Caco-2 (cell line): ENCODE measurements at regions not wholly inside any gene's neighbourhood (a gene's known extent, or its start where the extent isn't known, plus 50 kb on each side); places are given as distances from the start of the nearest gene placed in this dataset.

Experiments
- BruUV-seq: library from RNA; stranded (reverse); fragments of 400-500 nt; replicated peaks from 2 replicates; lab custom pipeline; 2021; lab: Mats Ljungman, UMichigan
- CTCF ChIA-PET: fragments of 300-600 bp; sonication (Branson Sonifier 250); formaldehyde crosslinking; loops from one replicate; lab custom pipeline; 2022; ENCODE audit warnings: antibody characterized with exemption; lab: Charles Lee
- POLR2A ChIA-PET: fragments of 300-600 bp; sonication (Branson Sonifier 250); formaldehyde crosslinking; loops from one replicate; lab custom pipeline; 2022; ENCODE audit warnings: antibody characterized with exemption; lab: Charles Lee
- DNase-seq, 2 experiments: peaks; one replicate each; pipeline versions ENCODE4 v3.0.0 to v3.0.0-alpha.2; 2020 to 2022
- H3K27me3 ChIP-seq: replicated peaks from 2 replicates; pipeline ENCODE4 v1.6.0; 2011; ENCODE audit warnings: low read length; ENCODE audit not compliant: control insufficient read depth, insufficient read depth
- H3K36me3 ChIP-seq: 2 replicates; pipeline ENCODE4 v1.5.1; 2011; ENCODE audit warnings: low read length; ENCODE audit not compliant: control insufficient read depth, insufficient read depth
- H3K4me1 ChIP-seq: fragments of 250-450 bp; sonication (Bioruptor Pico); 2 replicates; pipeline ENCODE4 v1.5.1; 2020; ENCODE audit warnings: mild to moderate bottlenecking
- H3K4me3 ChIP-seq: 2 replicates; pipeline ENCODE4 v1.5.1; 2011; ENCODE audit warnings: low read depth, mild to moderate bottlenecking, control low read depth, low read length
- H3K9me3 ChIP-seq: fragments of 250-450 bp; sonication (Bioruptor Pico); 2 replicates; pipeline ENCODE4 v1.5.1; 2020; ENCODE audit warnings: mild to moderate bottlenecking, moderate library complexity
- H3K27ac Mint-ChIP-seq: one replicate; pipeline ENCODE4 v1.8.0; 2022; ENCODE audit warnings: mixed read lengths; ENCODE audit not compliant: unreplicated experiment
- H3K27me3 Mint-ChIP-seq: one replicate; pipeline ENCODE4 v1.8.0; 2022; ENCODE audit warnings: mixed read lengths; ENCODE audit not compliant: insufficient read depth, unreplicated experiment
- H3K36me3 Mint-ChIP-seq: one replicate; pipeline ENCODE4 v1.8.0; 2022; ENCODE audit warnings: mild to moderate bottlenecking, mixed read lengths; ENCODE audit not compliant: insufficient read depth, unreplicated experiment
- H3K4me1 Mint-ChIP-seq: one replicate; pipeline ENCODE4 v1.8.0; 2022; ENCODE audit warnings: low read depth, mixed read lengths; ENCODE audit not compliant: unreplicated experiment
- H3K4me3 Mint-ChIP-seq: one replicate; pipeline ENCODE4 v1.8.0; 2022; ENCODE audit warnings: mild to moderate bottlenecking, moderate library complexity, mixed read lengths; ENCODE audit not compliant: unreplicated experiment
- H3K9me3 Mint-ChIP-seq: one replicate; pipeline ENCODE4 v1.8.0; 2022; ENCODE audit warnings: mixed read lengths; ENCODE audit not compliant: unreplicated experiment
- intact Hi-C: fragments of 100-400 bp; cut with micrococcal nuclease; formaldehyde crosslinking; loops from one replicate; pipeline ENCODE4 v1.10.0; 2022; ENCODE audit not compliant: unreplicated experiment
- TF ChIP-seq, protein P1 (sequence below), 2 experiments: fragments of 200-600 bp in 1 of 2; IDR thresholded peaks; 1 replicate in 1 of 2; 2 replicates in 1 of 2; pipeline versions ENCODE4 v1.5.1 to v1.8.0; 2011 to 2022; ENCODE audit warnings: antibody characterized with exemption in 1 of 2, control low read depth in 1 of 2, inconsistent platforms in 1 of 2, low read depth in 1 of 2, low read length in 1 of 2, mild to moderate bottlenecking in 1 of 2, moderate library complexity in 1 of 2; ENCODE audit not compliant: insufficient read depth in 1 of 2, severe bottlenecking in 1 of 2, unreplicated experiment in 1 of 2

GRCh38 chr6:121663292-121663810 is 227.9 kb downstream of the GJA1 start:
- CTCF ChIA-PET, result no interaction called here
- TF ChIP-seq, protein P1, sequence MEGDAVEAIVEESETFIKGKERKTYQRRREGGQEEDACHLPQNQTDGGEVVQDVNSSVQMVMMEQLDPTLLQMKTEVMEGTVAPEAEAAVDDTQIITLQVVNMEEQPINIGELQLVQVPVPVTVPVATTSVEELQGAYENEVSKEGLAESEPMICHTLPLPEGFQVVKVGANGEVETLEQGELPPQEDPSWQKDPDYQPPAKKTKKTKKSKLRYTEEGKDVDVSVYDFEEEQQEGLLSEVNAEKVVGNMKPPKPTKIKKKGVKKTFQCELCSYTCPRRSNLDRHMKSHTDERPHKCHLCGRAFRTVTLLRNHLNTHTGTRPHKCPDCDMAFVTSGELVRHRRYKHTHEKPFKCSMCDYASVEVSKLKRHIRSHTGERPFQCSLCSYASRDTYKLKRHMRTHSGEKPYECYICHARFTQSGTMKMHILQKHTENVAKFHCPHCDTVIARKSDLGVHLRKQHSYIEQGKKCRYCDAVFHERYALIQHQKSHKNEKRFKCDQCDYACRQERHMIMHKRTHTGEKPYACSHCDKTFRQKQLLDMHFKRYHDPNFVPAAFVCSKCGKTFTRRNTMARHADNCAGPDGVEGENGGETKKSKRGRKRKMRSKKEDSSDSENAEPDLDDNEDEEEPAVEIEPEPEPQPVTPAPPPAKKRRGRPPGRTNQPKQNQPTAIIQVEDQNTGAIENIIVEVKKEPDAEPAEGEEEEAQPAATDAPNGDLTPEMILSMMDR (IDR thresholded peaks at IDR 0.05; ENCODE audit: insufficient read depth in 1 of 2, low read depth in 1 of 2, low read length in 1 of 2, severe bottlenecking in 1 of 2, unreplicated experiment in 1 of 2), result no peak
- intact Hi-C loops, result no loop called here

DNA sequence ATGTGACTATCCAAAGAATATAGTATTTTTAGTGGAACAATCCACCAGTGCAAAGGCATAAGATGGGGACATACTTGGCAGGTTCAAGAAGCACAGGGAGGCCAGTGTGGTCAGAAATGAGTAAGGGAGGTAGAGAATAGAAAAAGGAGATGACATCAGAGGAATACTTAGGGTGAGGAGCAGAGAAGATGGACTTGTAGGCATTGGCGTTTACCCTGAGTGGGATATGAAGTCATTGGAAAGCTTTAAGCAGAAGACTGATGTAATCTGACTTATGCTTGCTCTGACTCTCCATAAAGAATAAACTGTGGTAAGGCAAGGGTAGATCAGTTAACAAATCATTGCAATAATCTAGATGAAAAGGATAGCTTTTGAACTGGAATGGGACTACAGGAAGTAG is 228.7 kb downstream of the GJA1 start:
- POLR2A ChIA-PET, result no interaction called here
- Histone ChIP-seq H3K4me3 (no peak overlapping the region), H3K4me1 (peaks cover 13% of the 10 kb centered on the region), H3K27me3 (no peaks in the 10 kb centered on the region), H3K9me3 (no peaks in the 10 kb centered on the region), H3K36me3 (no peaks in the 10 kb centered on the region)
- no TSS peak for BruUV-seq
- Mint-ChIP-seq H3K4me1 (peaks cover 17% of the 10 kb centered on the region), H3K27ac (no peak overlapping the region), H3K4me3 (no peak overlapping the region), H3K27me3 (no peaks in the 10 kb centered on the region), H3K36me3 (no peaks in the 10 kb centered on the region), H3K9me3 (peaks cover 14% of the 10 kb centered on the region)
- CTCF ChIA-PET, result no interaction called here
- DNase-seq, result no peak
- TF ChIP-seq, protein P1 (IDR thresholded peaks at IDR 0.05; ENCODE audit: insufficient read depth in 1 of 2, low read depth in 1 of 2, low read length in 1 of 2, severe bottlenecking in 1 of 2, unreplicated experiment in 1 of 2), result no peak
- intact Hi-C loops, result no loop called here

More at GRCh38 chr6:121663292-121663810, 227.9 kb downstream of the GJA1 start:
- Mint-ChIP-seq H3K36me3 (no peaks in the 10 kb centered on the region), H3K27me3 (no peaks in the 10 kb centered on the region), H3K4me1 (peaks cover 11% of the 10 kb centered on the region), H3K27ac (no peak overlapping the region), H3K4me3 (no peak overlapping the region), H3K9me3 (peaks cover 14% of the 10 kb centered on the region)
- Histone ChIP-seq H3K4me1 (peaks cover 13% of the 10 kb centered on the region), H3K27me3 (no peaks in the 10 kb centered on the region), H3K4me3 (no peak overlapping the region), H3K9me3 (no peaks in the 10 kb centered on the region), H3K36me3 (no peaks in the 10 kb centered on the region)
- POLR2A ChIA-PET, result no interaction called here
- DNase-seq, result no peak
- BruUV-seq, result no TSS peak

DNA sequence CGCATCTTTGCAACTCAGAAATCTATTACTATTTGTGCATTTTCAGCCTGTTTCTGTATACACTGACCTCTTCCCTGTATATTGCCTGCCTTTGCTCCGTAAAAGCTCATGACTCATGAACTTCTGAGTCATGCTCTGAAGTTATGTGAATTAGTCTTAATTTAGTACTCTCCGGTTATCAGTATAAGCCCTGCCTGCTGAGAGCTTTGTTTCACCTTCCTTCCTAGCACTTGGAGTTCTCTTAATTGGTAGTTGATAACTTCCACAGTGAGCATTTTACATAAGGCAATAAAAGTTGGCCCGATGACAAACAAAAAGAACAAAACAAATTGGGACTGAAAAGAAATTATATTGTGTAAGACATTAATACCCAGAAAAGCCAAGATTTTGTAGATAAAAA is 231.4 kb downstream of the GJA1 start:
- peak overlapping the region; percentile 25 for H3K27ac Mint-ChIP-seq

More for the DNA sequence above, 231.4 kb downstream of the GJA1 start:
- Mint-ChIP-seq H3K36me3 (no peaks in the 10 kb centered on the region), H3K27me3 (no peaks in the 10 kb centered on the region), H3K4me3 (no peak overlapping the region), H3K4me1 (peaks cover 19% of the 10 kb centered on the region), H3K9me3 (peaks cover 14% of the 10 kb centered on the region)
- Histone ChIP-seq H3K36me3 (no peaks in the 10 kb centered on the region), H3K9me3 (no peaks in the 10 kb centered on the region), H3K4me1 (peaks cover 19% of the 10 kb centered on the region), H3K27me3 (no peaks in the 10 kb centered on the region), H3K4me3 (no peak overlapping the region)
- DNase-seq, result no peak
- BruUV-seq, result no TSS peak
- intact Hi-C loops, result no loop called here
- CTCF ChIA-PET, result no interaction called here
- TF ChIP-seq, protein P1 (IDR thresholded peaks at IDR 0.05; ENCODE audit: insufficient read depth in 1 of 2, low read depth in 1 of 2, low read length in 1 of 2, severe bottlenecking in 1 of 2, unreplicated experiment in 1 of 2), result no peak
- POLR2A ChIA-PET, result no interaction called here
